ENCODE measurements at regions not wholly inside any gene's neighbourhood (a gene's known extent, or its start where the extent isn't known, plus 50 kb on each side); places are given as distances from the start of the nearest gene placed in this dataset.

DNA sequence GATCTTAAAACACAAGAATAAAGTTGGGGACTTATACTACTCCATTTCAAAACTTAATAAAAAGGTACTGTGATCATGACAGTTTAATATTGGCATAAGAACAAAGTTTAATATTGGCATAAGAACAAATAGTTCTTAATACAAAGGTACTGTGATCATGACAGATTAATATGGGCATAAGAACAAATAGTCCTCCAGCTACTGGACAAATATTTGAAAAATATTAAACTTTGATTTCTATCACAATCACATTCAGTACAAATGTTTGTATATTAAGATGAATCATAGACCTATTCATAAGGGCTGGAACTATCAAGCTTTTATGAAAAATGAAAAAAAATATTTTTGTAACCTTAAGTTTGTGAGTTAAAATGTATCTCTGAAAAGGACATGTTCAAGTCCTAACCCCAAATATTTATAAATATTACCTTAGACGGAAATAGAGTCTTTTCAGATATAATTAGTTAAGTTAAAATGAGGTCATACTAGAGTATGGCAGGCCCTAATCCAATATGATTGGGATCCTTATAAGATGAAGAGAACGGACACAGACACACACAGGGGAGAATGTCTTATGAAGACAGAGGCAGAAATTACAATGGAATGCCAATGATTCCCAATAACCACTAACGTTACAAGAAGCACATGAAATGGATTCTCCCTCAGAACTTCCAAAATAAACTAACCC lies 79.1 kb upstream of the RGS1 start:
- TF ChIP-seq, protein P1, sequence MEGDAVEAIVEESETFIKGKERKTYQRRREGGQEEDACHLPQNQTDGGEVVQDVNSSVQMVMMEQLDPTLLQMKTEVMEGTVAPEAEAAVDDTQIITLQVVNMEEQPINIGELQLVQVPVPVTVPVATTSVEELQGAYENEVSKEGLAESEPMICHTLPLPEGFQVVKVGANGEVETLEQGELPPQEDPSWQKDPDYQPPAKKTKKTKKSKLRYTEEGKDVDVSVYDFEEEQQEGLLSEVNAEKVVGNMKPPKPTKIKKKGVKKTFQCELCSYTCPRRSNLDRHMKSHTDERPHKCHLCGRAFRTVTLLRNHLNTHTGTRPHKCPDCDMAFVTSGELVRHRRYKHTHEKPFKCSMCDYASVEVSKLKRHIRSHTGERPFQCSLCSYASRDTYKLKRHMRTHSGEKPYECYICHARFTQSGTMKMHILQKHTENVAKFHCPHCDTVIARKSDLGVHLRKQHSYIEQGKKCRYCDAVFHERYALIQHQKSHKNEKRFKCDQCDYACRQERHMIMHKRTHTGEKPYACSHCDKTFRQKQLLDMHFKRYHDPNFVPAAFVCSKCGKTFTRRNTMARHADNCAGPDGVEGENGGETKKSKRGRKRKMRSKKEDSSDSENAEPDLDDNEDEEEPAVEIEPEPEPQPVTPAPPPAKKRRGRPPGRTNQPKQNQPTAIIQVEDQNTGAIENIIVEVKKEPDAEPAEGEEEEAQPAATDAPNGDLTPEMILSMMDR (IDR thresholded peaks at IDR 0.05): no peak
- no peak for TF ChIP-seq POLR2A (IDR thresholded peaks at IDR 0.05)
